ENCODE measurements at regions not wholly inside any gene's neighbourhood (a gene's known extent, or its start where the extent isn't known, plus 50 kb on each side); places are given as distances from the start of the nearest gene placed in this dataset.

GRCh38 chr3:146972726-146973125, 367.6 kb upstream of the PLSCR5 start:
- Histone ChIP-seq H3K4me1 (ENCODE audit: control insufficient read depth, low read length) (no peaks in the 10 kb centered on the region), H3K27me3 (ENCODE audit: control insufficient read depth, low read length) (no peaks in the 10 kb centered on the region), H3K4me3 (ENCODE audit: low read length) (no peak overlapping the region), H3F3A (ENCODE audit: control insufficient read depth, insufficient read depth) (no peaks in the 10 kb centered on the region), H3K79me2 (ENCODE audit: control insufficient read depth, low read length) (no peaks in the 10 kb centered on the region), H3K9me3 (ENCODE audit: control insufficient read depth, insufficient read depth, low read length) (no peaks in the 10 kb centered on the region), H3K27ac (ENCODE audit: low read depth, low read length) (no peak overlapping the region), H4K20me1 (ENCODE audit: control insufficient read depth, insufficient read depth, low read depth, low read length) (no peaks in the 10 kb centered on the region), H3K4me2 (ENCODE audit: low read length) (no peak overlapping the region), H3K36me3 (ENCODE audit: control insufficient read depth, low read length) (no peaks in the 10 kb centered on the region), H3K9me2 (replicated peaks; ENCODE audit: control insufficient read depth, low read length) (no peaks in the 10 kb centered on the region)
- no peak for TF ChIP-seq CTCF (IDR thresholded peaks at IDR 0.05; ENCODE audit: low read depth, low read length, poor library complexity, severe bottlenecking)
- TF ChIP-seq EZH2phosphoT487 (IDR thresholded peaks at IDR 0.05; ENCODE audit: borderline replicate concordance, low read length), result no peak

- H3K9me3 ChIP-seq (ENCODE audit: control insufficient read depth, insufficient read depth, low read length), result no peaks in the 10 kb centered on the region
- no peaks in the 10 kb centered on the region for H3K36me3 ChIP-seq (ENCODE audit: control insufficient read depth, low read length)
- no peak overlapping the region for H3K4me2 ChIP-seq (ENCODE audit: low read length)
- no peak overlapping the region for H3K4me3 ChIP-seq (ENCODE audit: low read length)
- no peaks in the 10 kb centered on the region for H3F3A ChIP-seq (ENCODE audit: control insufficient read depth, insufficient read depth)
- no peaks in the 10 kb centered on the region for H4K20me1 ChIP-seq (ENCODE audit: control insufficient read depth, insufficient read depth, low read depth, low read length)
- TF ChIP-seq EZH2phosphoT487 (IDR thresholded peaks at IDR 0.05; ENCODE audit: borderline replicate concordance, low read length) (no peak), CTCF (IDR thresholded peaks at IDR 0.05; ENCODE audit: low read depth, low read length, poor library complexity, severe bottlenecking) (no peak)
- H3K27me3 ChIP-seq (ENCODE audit: control insufficient read depth, low read length), result no peaks in the 10 kb centered on the region
- no peaks in the 10 kb centered on the region for H3K4me1 ChIP-seq (ENCODE audit: control insufficient read depth, low read length)
- H3K27ac ChIP-seq (ENCODE audit: low read depth, low read length), result no peak overlapping the region
- H3K9me2 ChIP-seq (replicated peaks; ENCODE audit: control insufficient read depth, low read length), result no peaks in the 10 kb centered on the region
- H3K79me2 ChIP-seq (ENCODE audit: control insufficient read depth, low read length), result no peaks in the 10 kb centered on the region
Measured at GRCh38 chr3:146970236-146970635, 365.1 kb upstream of the PLSCR5 start.

- Histone ChIP-seq H3K27me3 (ENCODE audit: control insufficient read depth, low read length) (no peaks in the 10 kb centered on the region), H3K79me2 (ENCODE audit: control insufficient read depth, low read length) (no peaks in the 10 kb centered on the region), H3K4me3 (ENCODE audit: low read length) (no peak overlapping the region), H3K9me3 (ENCODE audit: control insufficient read depth, insufficient read depth, low read length) (no peaks in the 10 kb centered on the region), H3K27ac (ENCODE audit: low read depth, low read length) (no peak overlapping the region), H3K36me3 (ENCODE audit: control insufficient read depth, low read length) (no peaks in the 10 kb centered on the region), H3K9me2 (replicated peaks; ENCODE audit: control insufficient read depth, low read length) (no peaks in the 10 kb centered on the region), H3K4me1 (ENCODE audit: control insufficient read depth, low read length) (no peaks in the 10 kb centered on the region), H4K20me1 (ENCODE audit: control insufficient read depth, insufficient read depth, low read depth, low read length) (no peaks in the 10 kb centered on the region), H3F3A (ENCODE audit: control insufficient read depth, insufficient read depth) (no peaks in the 10 kb centered on the region), H3K4me2 (ENCODE audit: low read length) (no peak overlapping the region)
- TF ChIP-seq EZH2phosphoT487 (IDR thresholded peaks at IDR 0.05; ENCODE audit: borderline replicate concordance, low read length), result no peak
- TF ChIP-seq CTCF (IDR thresholded peaks at IDR 0.05; ENCODE audit: low read depth, low read length, poor library complexity, severe bottlenecking), result no peak
Measured at GRCh38 chr3:146969356-146969755, 364.2 kb upstream of the PLSCR5 start.

- Histone ChIP-seq H3K4me3 (ENCODE audit: low read length) (no peak overlapping the region), H3K27ac (ENCODE audit: low read depth, low read length) (no peak overlapping the region), H3K36me3 (ENCODE audit: control insufficient read depth, low read length) (no peaks in the 10 kb centered on the region), H3K4me1 (ENCODE audit: control insufficient read depth, low read length) (no peaks in the 10 kb centered on the region), H3K9me3 (ENCODE audit: control insufficient read depth, insufficient read depth, low read length) (no peaks in the 10 kb centered on the region), H4K20me1 (ENCODE audit: control insufficient read depth, insufficient read depth, low read depth, low read length) (no peaks in the 10 kb centered on the region), H3K79me2 (ENCODE audit: control insufficient read depth, low read length) (no peaks in the 10 kb centered on the region), H3K4me2 (ENCODE audit: low read length) (no peak overlapping the region), H3K9me2 (replicated peaks; ENCODE audit: control insufficient read depth, low read length) (no peaks in the 10 kb centered on the region), H3F3A (ENCODE audit: control insufficient read depth, insufficient read depth) (no peaks in the 10 kb centered on the region), H3K27me3 (ENCODE audit: control insufficient read depth, low read length) (no peaks in the 10 kb centered on the region)
- TF ChIP-seq CTCF (IDR thresholded peaks at IDR 0.05; ENCODE audit: low read depth, low read length, poor library complexity, severe bottlenecking) (no peak), EZH2phosphoT487 (IDR thresholded peaks at IDR 0.05; ENCODE audit: borderline replicate concordance, low read length) (no peak)
Measured at GRCh38 chr3:146968204-146968651, 363.1 kb upstream of the PLSCR5 start.

All from DOHH2 (cell line).